HG03103 (cell line): ENCODE measurements at regions not wholly inside any gene's neighbourhood (a gene's known extent, or its start where the extent isn't known, plus 50 kb on each side); places are given as distances from the start of the nearest gene placed in this dataset.

Source experiments
- ATAC-seq: cut with Tn5 transposase; IDR thresholded peaks from one replicate; pipeline ENCODE4 v1.9.1; 2021; ENCODE audit warnings: low read depth; ENCODE audit not compliant: unreplicated experiment

- no peak for ATAC-seq
Observed at GRCh38 chrX:39821709-39822095, 276.1 kb downstream of the BCOR start.

GRCh38 chrX:39822133-39822748 lies 275.5 kb downstream of the BCOR start:
- ATAC-seq = no peak

GRCh38 chrX:39823424-39823823 lies 274.3 kb downstream of the BCOR start:
- ATAC-seq = no peak

- no peak for ATAC-seq
Observed at GRCh38 chrX:39823854-39824253, 273.9 kb downstream of the BCOR start.

- ATAC-seq = no peak
Observed at GRCh38 chrX:39826813-39827543, 270.8 kb downstream of the BCOR start.

- ATAC-seq = no peak
Observed at GRCh38 chrX:39827951-39828350, 269.8 kb downstream of the BCOR start.

- no peak for ATAC-seq
Observed at GRCh38 chrX:39828971-39829370, 268.8 kb downstream of the BCOR start.

- ATAC-seq = no peak
Observed at GRCh38 chrX:39829965-39830364, 267.8 kb downstream of the BCOR start.

- ATAC-seq = no peak
Observed at GRCh38 chrX:39830414-39830813, 267.3 kb downstream of the BCOR start.

- ATAC-seq = no peak
Observed at GRCh38 chrX:39832211-39832610, 265.5 kb downstream of the BCOR start.

GRCh38 chrX:39834600-39834999 lies 263.2 kb downstream of the BCOR start:
- ATAC-seq = no peak

- ATAC-seq = no peak
Observed at GRCh38 chrX:39835241-39835640, 262.5 kb downstream of the BCOR start.

GRCh38 chrX:39835776-39836175 lies 262.0 kb downstream of the BCOR start:
- ATAC-seq = no peak

- no peak for ATAC-seq
Observed at GRCh38 chrX:39836802-39837420, 260.8 kb downstream of the BCOR start.

GRCh38 chrX:39837688-39838087 lies 260.1 kb downstream of the BCOR start:
- ATAC-seq = no peak

- no peak for ATAC-seq
Observed at GRCh38 chrX:39839371-39839770, 258.4 kb downstream of the BCOR start.

- ATAC-seq = no peak
Observed at GRCh38 chrX:39840133-39840532, 257.6 kb downstream of the BCOR start.

GRCh38 chrX:39840581-39841093 lies 257.1 kb downstream of the BCOR start:
- ATAC-seq = no peak

GRCh38 chrX:39841604-39842003 lies 256.2 kb downstream of the BCOR start:
- ATAC-seq = no peak

GRCh38 chrX:39842281-39842973 lies 255.3 kb downstream of the BCOR start:
- ATAC-seq = no peak

- no peak for ATAC-seq
Observed at GRCh38 chrX:39843318-39843717, 254.4 kb downstream of the BCOR start.
